Endothelial cell (in vitro differentiated cells): ENCODE measurements at regions not wholly inside any gene's neighbourhood (a gene's known extent, or its start where the extent isn't known, plus 50 kb on each side); places are given as distances from the start of the nearest gene placed in this dataset.
A peak's percentile ranks its signal among the peaks of the same experiment; 100 is the strongest.

Experiments used
- DNase-seq: peaks from one replicate; pipeline ENCODE4 v3.0.0; 2021; ENCODE audit warnings: low spot score
- H3K27ac Mint-ChIP-seq: one replicate; pipeline ENCODE4 v1.8.0; 2021; ENCODE audit warnings: mixed read lengths, inconsistent platforms; ENCODE audit not compliant: unreplicated experiment
- H3K27me3 Mint-ChIP-seq: one replicate; pipeline ENCODE4 v1.8.0; 2021; ENCODE audit warnings: mild to moderate bottlenecking, moderate library complexity, mixed read lengths, inconsistent platforms; ENCODE audit not compliant: unreplicated experiment
- H3K36me3 Mint-ChIP-seq: one replicate; pipeline ENCODE4 v1.8.0; 2021; ENCODE audit warnings: mild to moderate bottlenecking, low read depth, mixed read lengths, inconsistent platforms; ENCODE audit not compliant: unreplicated experiment
- H3K4me1 Mint-ChIP-seq: one replicate; pipeline ENCODE4 v1.8.0; 2021; ENCODE audit warnings: mild to moderate bottlenecking, mixed read lengths, inconsistent platforms; ENCODE audit not compliant: unreplicated experiment
- H3K4me3 Mint-ChIP-seq: one replicate; pipeline ENCODE4 v1.8.0; 2021; ENCODE audit warnings: mild to moderate bottlenecking, mixed read lengths, inconsistent platforms; ENCODE audit not compliant: unreplicated experiment
- H3K9me3 Mint-ChIP-seq: one replicate; pipeline ENCODE4 v1.8.0; 2021; ENCODE audit warnings: mixed read lengths, inconsistent platforms; ENCODE audit not compliant: unreplicated experiment
- TF ChIP-seq, protein P1 (sequence below): fragments of 200-600 bp; sonication (generic); IDR thresholded peaks from one replicate; pipeline ENCODE4 v1.5.0; 2021; ENCODE audit warnings: antibody characterized with exemption; ENCODE audit not compliant: unreplicated experiment

DNA sequence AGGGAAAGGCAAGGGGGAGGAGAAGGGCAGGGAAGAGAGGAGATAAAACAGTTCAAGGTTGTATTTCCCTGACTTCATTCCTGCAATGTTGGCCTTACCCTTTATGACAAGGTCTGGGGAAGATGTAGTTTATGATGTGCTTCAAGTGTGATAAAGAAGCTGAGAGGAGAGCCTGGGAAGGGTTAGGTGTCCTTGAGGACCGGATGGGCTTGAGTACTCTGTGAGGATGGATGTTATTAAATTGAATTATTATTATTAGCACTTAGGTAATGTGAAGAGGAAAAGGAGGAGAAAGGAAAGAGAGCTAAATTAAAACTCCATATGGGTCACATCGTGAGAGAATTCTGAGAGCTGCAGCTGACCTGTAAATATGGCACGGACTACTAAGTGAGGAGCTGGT lies 719.4 kb upstream of the CELF4 start:
- H3K27me3 Mint-ChIP-seq = no peaks in the 10 kb centered on the region
- H3K4me1 Mint-ChIP-seq = no peaks in the 10 kb centered on the region

DNA sequence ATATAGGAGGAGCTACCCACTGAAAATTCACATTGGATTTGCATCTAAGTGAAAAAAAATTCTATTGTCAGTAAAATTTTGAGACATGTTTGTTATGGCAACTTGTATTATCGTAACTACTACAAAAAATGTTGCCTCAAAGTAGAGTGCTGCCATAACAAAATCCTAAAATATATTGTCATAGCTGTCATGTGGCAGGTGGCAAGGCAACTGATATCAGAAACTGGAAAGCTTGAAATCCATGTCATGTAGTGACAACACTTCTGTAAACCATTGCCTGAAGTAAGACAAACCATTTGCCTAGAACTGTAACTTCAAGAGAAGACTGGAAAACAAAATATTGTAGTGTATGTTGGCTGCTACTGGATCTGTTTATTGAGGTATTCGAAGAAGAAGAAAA lies 697.5 kb upstream of the CELF4 start:
- Mint-ChIP-seq H3K27ac (no peak overlapping the region), H3K27me3 (no peaks in the 10 kb centered on the region), H3K9me3 (no peaks in the 10 kb centered on the region), H3K4me3 (no peak overlapping the region), H3K4me1 (peaks cover 3% of the 10 kb centered on the region), H3K36me3 (no peaks in the 10 kb centered on the region)
- no peak for DNase-seq
- TF ChIP-seq, protein P1, sequence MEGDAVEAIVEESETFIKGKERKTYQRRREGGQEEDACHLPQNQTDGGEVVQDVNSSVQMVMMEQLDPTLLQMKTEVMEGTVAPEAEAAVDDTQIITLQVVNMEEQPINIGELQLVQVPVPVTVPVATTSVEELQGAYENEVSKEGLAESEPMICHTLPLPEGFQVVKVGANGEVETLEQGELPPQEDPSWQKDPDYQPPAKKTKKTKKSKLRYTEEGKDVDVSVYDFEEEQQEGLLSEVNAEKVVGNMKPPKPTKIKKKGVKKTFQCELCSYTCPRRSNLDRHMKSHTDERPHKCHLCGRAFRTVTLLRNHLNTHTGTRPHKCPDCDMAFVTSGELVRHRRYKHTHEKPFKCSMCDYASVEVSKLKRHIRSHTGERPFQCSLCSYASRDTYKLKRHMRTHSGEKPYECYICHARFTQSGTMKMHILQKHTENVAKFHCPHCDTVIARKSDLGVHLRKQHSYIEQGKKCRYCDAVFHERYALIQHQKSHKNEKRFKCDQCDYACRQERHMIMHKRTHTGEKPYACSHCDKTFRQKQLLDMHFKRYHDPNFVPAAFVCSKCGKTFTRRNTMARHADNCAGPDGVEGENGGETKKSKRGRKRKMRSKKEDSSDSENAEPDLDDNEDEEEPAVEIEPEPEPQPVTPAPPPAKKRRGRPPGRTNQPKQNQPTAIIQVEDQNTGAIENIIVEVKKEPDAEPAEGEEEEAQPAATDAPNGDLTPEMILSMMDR = no peak

More for the DNA sequence above, 719.4 kb upstream of the CELF4 start:
- Mint-ChIP-seq H3K4me3 (no peak overlapping the region), H3K36me3 (no peaks in the 10 kb centered on the region), H3K9me3 (no peaks in the 10 kb centered on the region), H3K27ac (no peak overlapping the region)
- DNase-seq = no peak
- TF ChIP-seq, protein P1 = no peak

DNA sequence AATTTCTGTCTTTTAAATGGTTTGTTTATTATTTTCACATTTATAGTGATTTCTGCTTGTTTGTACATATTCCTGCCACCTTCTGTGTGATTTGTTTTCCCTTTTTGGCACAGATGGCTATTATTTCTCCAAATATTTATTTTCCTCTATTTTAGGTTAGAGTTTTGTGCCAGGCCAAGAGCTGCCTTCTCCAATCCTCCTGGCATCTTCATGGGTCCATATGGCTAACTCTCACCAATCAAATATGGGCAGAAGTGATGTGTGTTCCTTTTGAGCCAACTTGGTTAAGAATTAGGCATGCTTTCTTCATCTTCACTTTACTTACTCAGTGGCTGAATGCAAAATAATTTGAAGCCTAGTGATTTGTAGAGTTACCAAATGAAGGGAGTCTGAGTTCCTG lies 697.1 kb upstream of the CELF4 start:
- H3K4me1 Mint-ChIP-seq = peaks cover 7% of the 10 kb centered on the region
- TF ChIP-seq, protein P1 = no peak
- DNase-seq = no peak
- no peaks in the 10 kb centered on the region for H3K36me3 Mint-ChIP-seq
- no peak overlapping the region for H3K27ac Mint-ChIP-seq
- H3K9me3 Mint-ChIP-seq = no peaks in the 10 kb centered on the region
- H3K4me3 Mint-ChIP-seq = no peak overlapping the region
- no peaks in the 10 kb centered on the region for H3K27me3 Mint-ChIP-seq

DNA sequence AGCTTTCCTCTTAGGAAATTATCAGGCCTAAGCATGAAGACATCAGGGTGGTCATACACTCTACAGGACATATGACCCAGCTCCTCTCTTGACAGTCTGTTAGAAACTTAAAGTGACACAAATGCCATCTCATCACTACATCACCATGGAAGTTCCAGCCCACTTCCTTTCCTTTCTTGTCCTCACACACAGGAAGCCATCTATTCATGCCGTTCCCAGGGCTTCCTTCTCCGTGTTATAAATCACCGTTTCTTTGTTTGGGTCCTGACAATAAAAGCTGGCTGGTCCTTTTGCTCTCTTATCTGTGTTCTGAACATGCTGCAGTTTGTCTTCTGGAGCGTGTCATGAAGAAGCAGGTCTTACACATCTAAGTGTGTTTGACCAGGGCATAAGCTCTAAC lies 692.1 kb upstream of the CELF4 start:
- TF ChIP-seq, protein P1 = no peak
- Mint-ChIP-seq H3K27ac (peak overlapping the region; percentile 0), H3K27me3 (no peaks in the 10 kb centered on the region), H3K36me3 (no peaks in the 10 kb centered on the region), H3K9me3 (no peaks in the 10 kb centered on the region), H3K4me1 (peaks cover 9% of the 10 kb centered on the region), H3K4me3 (no peak overlapping the region)
- no peak for DNase-seq

DNA sequence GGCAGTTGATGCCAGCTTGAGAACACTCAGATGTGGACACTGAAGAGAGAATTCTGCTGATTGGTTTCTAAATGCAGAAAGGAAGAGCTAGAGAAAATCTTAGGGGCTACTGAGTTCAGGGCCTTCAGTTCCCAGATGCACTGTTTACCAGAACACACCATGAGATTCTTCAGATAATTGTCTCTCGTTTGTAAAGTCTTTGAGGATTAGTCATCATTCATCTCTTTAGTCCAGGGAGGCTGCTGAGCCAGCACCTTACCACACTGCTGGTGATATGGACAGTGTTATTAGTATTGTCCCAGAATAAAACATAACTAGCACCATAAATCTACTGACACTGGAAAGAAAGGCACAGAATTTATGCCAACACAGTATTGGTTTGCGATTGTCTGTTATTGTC lies 690.8 kb upstream of the CELF4 start:
- TF ChIP-seq, protein P1 = no peak
- Mint-ChIP-seq H3K9me3 (no peaks in the 10 kb centered on the region), H3K36me3 (no peaks in the 10 kb centered on the region), H3K4me3 (no peak overlapping the region), H3K27me3 (no peaks in the 10 kb centered on the region), H3K27ac (no peak overlapping the region), H3K4me1 (peaks cover 9% of the 10 kb centered on the region)
- no peak for DNase-seq
